GM18907 (cell line): ENCODE measurements at regions not wholly inside any gene's neighbourhood (a gene's known extent, or its start where the extent isn't known, plus 50 kb on each side); places are given as distances from the start of the nearest gene placed in this dataset.
A peak's percentile ranks its signal among the peaks of the same experiment; 100 is the strongest.
"Not testable (repeated sequence)": the region's sequence is repeated elsewhere in the genome, so short reads cannot be mapped to it uniquely, and the experiment has no call there.

Experiments
- ATAC-seq: cut with Tn5 transposase; IDR thresholded peaks from one replicate; pipeline ENCODE4 v1.9.1; 2021; ENCODE audit warnings: mild to moderate bottlenecking, moderate library complexity; ENCODE audit not compliant: unreplicated experiment

DNA sequence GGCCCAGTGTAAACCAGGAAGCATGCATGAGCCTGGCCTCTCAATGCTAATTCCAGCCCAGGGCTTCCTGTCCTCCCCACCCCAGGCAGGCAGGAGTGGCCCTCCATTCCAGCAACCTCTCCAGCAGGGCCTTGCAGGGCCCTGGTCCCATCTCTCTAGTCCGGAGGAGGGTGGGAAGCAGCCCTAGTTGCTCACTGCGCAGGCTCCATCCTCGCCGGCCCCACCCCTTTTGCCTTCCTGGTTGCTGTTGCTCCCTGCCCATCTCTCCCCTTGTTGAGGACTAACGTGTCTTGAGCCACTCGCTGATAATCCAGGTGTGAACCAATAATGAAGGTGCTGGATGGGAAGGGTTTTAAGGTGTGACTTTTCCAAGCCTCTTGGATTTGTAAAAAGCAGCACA lies 161.2 kb upstream of the BCOR start:
- no peak for ATAC-seq

DNA sequence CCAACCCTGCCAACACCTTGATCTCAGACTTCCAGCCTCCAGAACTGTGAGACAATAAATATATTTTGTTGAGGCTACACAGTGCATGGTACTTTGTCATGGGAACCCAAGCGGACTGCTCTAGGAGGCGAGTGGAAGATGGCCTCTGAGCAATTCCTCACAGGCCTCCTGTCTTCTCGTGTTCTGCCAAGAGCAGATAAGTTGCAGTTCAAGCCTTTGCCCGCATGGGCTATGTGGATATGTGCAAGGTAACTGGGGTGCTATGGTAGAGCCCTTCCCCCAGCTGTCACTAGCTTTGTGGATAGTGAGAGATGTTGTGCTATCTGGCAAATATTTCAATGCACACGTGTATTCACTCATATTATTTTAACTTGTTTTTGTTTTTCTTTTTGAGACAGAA lies 156.0 kb upstream of the BCOR start:
- ATAC-seq, result no peak

DNA sequence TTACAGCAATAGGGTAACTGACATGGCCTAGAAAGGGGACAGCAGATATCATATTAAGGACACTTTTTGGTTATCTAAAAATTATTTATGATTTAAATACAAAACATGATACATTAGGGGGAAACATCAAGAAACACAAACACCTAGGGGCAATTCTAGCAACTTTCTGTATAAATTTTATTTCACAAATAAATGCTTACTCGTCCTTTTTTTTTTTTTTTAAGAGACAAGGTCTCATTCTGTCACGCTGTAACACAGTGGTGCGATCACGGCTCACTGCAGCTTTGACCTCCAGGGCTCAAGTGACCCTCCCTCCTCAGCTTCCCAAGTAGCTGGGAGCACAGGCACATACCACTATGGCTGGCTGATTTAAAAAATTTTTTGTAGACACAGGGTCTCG lies 151.8 kb upstream of the BCOR start:
- no peak for ATAC-seq

DNA sequence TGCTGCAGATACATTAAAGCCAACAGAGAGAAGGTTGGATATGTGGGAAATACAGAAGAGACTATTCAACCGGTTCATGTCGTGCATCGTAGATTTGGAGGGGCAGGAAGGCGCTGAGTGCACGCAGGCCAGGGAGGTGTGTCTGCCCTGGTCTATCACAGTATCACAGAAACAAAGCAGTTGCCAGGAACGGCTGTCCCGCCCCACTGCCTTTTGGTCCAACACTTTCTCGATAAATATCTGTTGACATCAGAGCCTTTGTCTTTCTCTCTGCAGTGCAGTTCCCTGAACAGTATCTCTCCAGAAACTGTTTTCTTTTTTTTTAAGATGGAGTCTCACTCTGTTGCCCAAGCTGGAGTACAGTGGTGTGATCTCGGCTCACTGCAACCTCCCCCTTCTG lies 151.1 kb upstream of the BCOR start:
- no peak for ATAC-seq

DNA sequence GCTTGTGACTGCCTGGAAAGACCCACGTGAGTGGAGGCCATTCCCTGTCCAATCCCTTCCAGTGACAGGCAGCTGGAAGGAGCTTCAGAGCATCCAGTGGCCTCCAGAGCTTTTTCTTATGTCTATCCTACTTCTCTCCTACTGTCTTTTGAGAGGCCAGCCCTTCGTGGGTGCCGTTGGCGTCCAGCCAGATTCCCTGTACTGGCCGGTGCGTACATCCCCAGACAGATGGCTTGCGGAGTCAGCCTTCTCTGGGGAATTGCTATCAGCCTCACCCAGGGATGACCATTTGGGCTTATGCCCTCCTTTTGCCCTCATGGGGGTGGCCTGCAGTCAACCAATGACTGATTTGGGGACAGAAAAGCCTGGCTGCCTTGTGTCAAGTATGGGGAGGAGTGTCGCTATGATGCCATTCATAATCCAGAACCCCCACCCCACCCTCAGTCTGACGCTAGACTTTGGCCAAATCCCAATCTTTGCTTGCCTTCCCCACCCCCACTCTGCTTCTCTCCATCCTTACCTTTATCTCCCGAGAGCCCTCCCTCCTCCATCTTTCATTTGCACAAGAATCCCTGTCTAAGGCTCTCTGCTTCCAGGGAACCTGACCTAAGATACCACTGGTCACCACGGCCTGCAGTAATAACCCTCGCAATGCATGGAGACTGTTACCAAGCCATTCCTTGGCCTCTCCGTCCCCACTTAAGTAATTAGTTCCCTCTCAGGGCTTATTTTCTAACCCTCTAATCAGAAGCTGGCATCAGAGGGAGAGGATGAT lies 150.3 kb upstream of the BCOR start:
- ATAC-seq, result no peak

DNA sequence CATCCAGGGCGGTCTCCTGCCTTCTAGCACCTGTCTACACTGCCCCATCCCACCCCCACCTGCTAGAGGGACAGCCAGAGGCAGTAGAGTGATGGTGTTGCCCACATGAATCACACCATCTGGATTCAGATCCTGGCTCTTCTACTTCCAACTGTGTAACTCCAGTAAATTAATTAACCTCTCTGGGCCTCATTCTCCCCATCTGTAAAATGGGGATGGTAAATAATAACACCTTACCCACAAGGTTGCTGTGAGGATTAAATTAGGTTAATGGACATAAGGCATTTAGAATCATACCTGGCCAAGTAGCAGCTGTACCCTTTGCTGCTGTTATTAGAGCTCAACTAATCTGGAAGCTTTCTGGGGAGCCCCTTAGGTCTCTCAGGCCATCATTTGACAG lies 149.6 kb upstream of the BCOR start:
- no peak for ATAC-seq

DNA sequence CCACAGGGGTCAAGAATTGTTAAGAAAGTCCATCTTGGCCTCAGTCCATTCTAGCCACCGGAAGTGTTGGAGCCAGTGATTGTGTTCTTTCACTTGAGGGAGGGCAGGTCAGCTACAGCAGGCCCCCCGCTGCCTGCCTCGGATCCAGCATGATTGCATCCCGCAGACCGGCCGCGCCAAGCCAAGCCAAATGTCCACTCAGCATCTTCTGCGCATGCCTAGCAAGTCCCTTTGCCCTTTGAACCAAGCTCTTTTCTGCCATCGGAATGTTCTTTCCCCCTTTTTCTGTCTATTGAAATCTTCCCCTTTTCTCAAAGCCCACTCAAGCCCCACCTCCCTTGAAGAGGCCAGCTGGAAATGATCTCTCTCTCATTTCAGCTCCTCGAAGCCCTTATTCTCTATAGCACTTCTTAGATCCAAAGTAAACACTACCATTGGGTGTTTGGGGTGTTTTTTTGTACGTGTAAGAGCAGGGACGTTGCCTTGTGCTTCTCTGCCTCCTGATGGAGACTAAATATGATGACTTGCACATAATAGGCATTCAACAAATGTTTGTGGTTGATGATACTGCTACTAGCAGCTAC lies 147.8 kb upstream of the BCOR start:
- ATAC-seq, result no peak

DNA sequence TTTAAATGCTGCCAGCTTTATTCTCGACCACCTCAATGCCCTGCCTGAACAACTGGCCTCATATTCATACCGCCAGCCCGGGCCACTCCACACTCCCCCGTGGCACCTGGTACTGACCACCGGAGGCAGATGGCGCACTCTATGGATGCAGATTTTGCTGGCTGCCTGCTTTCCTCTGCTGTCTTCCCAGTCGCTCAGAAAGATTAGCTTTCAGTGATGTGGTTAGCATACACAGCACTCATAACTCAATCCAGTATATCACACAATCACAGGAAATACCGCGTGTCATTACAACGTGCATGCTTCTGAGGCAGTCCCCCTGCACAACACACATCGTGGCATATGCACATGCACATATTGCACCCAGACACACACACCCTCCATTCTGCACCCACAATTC lies 147.2 kb upstream of the BCOR start:
- ATAC-seq, result no peak

DNA sequence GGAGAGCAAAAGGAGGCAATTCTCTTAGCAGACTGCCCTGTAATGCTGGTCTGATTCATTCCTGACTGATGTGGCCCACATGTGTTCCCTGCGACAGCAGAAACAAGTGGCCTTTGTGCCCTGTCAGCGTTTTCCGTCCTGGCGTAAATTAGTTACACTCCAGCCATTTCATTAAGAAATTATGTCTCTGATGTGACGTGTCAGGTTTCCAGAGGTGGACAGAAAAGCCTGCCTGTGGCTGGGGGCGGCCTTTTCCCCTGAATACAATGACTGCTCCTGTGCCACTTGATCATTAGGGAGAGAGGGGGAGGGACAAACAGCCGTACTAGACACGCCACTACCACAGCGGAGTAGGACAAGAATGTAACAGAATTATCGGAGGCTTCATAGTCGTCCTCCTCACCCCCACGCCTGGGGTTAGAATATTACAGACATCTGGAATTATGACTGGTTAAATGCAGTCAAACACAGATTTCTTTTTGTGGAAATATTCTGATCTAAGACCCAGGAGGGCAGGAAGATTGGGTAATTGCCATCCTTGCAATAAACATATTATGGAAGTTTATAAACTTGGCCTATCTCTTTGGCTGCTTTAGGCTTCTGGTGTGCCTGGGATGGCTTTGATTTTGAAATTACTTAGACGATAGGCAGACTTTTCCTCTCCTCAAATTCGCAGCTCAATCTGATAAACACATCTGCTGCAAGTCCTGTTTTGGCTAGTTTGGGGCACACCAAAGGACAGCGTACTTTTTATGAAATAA lies 146.2 kb upstream of the BCOR start:
- ATAC-seq, result no peak

DNA sequence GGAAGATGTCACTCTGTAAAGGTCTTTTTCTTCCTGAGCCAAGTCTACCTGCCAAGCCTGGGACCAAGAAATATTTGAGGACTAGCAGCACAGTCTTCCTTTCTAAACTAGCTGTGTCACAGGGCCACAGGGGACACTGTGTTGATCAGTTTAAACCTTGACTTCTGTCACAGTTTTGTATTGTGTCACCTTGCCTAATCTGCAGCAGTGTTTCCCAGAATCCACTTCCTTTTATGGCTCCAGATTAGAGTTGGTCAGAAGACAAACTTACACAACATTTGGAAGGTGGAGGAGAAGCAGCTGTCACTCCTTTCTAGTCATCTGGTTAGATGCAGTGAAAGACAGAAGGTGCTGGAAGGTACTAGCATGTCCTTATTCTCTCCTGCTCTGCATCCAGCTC lies 143.1 kb upstream of the BCOR start:
- ATAC-seq, result no peak

DNA sequence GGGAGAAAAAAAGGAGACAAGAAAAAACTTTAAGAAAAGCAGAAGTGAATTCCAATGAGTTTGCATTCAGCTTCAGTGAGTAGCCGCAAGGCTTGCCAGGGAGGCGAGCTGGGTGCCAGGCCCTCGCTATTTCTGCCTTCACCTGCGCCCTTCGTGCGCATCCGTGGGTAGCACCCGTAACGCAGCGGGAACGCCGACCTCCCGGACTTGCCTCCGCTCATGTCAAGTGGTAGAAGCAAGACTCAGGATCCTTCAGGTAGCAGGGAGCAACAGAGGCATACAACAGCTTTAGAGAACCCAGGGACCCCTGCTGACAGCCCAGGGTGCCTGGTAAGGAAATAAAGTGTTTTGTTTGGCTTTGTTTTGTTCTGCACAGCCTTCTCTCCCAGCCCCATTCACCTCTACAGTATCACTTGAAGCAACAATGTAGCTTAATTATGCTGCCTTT lies 140.0 kb upstream of the BCOR start:
- no peak for ATAC-seq

DNA sequence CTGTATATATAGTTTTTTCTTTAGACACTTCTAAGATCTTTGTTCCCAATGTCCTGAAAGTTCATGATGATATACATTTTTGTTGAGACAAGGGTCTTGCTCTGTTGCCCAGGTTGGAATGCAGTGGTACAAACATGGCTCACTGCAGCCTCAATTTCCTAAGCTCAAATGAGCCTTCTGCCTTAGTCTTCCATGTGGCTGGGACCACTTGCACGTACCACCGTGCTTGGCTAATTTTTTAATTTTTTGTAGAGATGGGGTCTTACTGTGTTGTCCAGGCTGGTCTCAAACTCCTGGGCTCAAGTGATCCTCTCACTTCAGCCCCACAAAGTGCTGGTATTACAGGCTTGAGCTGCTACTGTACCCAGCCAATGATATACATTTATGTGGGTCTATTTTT lies 132.9 kb upstream of the BCOR start:
- no peak for ATAC-seq

DNA sequence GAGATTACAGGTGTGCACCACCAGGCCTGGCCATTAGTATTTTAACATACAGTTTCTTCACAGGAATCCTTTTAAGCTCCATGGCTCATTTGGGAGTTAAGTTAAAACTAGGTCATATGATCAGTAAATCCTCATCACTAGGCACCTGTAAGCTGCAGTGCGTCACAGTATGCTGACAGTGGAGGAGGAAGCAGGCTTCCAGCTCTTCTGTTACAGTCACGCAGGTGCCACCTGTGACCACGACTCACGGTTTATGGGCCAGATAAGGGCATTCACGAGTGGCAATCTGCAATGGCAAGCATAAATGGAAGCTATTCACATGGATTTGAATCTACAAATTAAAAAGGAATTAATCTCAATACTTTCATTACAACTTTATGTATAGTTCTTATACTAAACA lies 129.4 kb upstream of the BCOR start:
- ATAC-seq, result no peak

DNA sequence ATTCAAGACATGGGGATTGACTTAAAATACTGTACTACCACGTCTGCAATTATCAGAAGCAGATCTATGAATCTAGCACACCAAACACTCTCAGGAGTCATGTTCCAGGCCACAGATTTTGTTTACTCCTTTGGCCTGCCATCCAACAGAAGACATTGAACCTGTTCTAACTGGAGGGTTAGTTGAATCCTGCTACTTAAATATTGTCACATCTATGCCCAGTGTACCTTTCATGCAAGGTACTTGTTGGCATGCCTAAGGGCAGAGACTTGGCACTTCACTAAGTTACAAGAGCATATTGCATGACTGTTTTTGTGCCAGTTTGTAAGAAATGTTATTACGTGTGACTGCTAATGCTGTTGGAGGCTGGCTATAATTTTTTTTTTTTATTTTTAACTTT lies 126.9 kb upstream of the BCOR start:
- ATAC-seq, result no peak

DNA sequence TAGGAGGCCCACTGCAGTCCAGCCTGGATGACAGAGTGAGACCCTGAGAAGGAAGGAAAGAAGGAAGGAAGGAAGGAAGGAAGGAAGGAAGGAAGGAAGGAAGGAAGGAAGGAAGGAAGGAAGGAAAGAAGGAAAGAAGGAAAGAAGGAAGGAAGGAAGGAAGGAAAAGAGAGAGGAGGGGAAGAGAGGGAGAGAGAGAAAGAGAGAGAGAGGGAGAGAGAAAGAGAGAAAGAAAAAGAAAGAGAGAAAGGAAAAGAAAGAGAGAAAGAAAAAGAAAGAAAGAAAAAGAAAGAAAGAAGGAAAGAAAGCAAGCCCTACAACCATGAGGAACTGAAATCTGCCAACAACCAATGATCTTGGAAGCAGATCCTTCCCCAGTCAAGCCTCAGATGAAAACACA lies 124.9 kb upstream of the BCOR start:
- not testable (repeated sequence) for ATAC-seq

DNA sequence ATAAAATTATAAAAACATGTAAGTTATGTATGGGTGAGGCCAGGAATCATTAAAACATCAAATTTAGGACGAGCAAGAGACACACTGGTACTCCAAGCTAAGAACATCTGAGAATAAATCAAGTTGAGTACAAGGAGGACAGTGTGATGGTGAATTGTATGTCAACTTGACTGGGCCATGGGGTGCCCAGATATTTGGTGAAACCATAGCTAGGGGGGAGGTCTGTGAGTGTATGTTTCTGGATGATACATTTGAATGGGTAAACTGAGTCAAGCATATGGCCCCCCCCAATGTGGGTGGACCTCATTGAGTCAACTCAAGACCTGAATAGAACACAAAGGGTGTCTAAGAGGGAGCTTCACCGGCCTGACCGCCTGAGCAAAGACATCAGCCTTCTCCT lies 115.3 kb upstream of the BCOR start:
- ATAC-seq, result no peak

DNA sequence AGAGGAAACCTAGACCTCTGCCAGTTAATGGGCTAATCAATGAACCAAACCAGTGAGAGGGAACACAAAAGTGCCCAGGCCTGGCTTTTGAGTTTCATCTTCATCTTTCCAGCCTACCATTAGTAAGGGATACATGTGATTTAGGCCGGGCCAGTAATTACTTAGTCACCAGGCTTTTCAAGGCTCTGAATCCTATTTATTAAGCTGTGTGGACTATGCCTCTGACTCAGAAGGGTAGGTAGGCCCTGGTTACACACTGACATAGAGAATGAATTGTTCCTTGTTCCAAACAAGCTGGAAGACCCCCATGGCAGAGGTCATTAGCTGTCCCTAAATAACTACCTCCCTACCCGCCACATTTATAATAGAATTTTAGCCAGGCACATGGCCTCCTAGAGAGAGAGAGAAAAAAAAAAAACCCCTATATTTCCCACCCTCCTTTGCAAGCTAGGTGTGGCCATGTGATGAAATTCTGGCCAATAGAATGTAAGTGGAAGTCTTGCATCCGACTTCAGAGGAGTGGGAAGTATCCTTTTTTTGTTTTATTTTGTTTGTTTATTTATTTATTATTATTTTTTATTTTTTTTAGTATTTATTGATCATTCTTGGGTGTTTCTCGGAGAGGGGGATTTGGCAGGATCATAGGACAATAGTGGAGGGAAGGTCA lies 112.3 kb upstream of the BCOR start:
- ATAC-seq, result no peak

DNA sequence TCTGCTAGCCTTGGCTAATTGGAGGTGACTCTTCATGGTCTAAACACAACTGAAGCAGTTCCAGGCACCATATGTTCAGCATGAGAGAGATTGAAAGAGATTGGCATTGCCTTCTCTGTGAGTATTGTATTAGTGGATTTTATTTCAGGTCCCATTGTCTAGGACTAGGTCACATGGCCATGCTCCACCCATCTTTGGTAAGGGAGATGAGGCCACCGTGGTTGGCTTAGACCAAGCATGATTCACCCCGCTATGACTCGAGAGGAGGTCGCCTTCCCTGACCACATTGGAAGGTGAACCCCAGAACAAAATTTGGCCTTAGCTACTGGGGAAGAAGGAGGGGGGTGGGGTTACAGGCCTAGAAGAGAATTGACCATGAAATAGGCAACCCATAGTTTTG lies 109.9 kb upstream of the BCOR start:
- no peak for ATAC-seq

DNA sequence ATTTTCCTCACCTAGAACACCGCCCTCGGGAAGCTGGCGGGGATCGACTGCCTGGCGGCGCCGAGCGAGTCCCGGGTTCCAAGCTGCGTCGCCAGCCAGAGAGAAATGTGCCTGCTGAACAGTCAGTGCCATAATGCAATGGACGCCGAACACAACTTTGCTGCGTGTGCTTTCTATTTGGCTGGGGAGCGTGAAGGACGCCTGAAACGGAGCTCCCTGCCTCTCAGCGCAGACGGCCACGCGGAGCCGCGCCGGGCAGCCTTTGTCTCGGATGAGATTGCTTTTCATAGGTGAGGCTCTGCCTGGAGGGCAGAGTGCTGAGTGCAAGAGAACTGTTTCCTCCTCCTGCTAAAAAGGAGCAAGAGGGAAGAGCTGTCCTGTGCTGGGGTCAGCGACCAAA lies 107.7 kb upstream of the BCOR start:
- no peak for ATAC-seq

DNA sequence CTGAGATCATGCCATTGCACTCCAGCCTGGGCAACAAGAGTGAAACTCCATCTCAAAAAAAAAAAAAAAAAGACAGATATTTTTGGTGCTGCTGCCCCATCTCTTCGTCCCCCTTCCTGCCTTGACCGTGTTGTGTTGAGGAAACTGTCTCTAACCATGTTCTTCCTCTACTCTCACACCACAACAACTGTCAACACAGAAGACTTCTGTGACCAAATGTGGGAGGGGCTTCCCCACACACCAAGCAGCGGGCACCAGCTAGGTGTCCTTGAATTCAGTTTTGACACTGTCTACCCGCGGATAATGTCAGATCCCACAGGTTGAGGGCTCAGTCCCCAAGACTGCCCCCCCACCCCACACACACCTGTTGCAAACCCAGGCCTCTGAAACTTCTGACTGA lies 104.7 kb upstream of the BCOR start:
- no peak for ATAC-seq

DNA sequence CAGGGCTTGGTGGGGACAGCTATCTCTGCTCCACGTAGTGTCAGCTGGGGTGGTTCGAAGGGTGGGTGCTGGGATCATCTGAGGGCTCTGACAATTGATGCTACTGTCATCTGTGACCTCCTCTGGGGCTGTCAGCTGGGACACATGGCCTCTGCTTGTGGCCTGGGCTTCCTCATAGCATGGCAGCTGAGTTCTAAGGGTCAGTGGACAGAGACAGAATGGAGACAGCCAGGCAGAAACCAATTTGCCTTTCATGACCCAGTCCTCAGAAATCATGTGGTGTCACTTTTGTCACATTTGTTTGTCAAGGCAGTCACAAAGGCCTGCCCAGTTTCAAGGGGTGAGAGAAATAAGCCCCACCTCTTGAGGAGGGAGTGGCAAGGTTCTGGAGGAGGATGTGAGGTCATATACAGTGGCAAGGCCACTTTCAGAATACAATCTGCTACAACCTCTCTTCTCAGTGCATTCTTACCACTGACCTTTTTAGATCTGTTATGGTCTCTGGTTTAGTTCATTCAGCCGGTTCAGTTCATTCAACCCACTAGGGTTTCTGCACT lies 103.6 kb upstream of the BCOR start:
- ATAC-seq, result peak; percentile 88
